IMR-90 (cell line): ENCODE measurements at regions not wholly inside any gene's neighbourhood (a gene's known extent, or its start where the extent isn't known, plus 50 kb on each side); places are given as distances from the start of the nearest gene placed in this dataset.

Source experiments
- ATAC-seq: fragments of 200-7000 bp; cut with Tn5 transposase; 2 replicates; pipeline ENCODE4 v1.9.1; 2020; ENCODE audit warnings: low read depth, mild to moderate bottlenecking, moderate library complexity
- BruUV-seq: library from RNA; stranded (reverse); fragments of 400-500 nt; replicated peaks from 2 replicates; lab custom pipeline; 2021; lab: Mats Ljungman, UMichigan
- CTCF ChIA-PET: fragments of 300-600 bp; formaldehyde crosslinking; extraction: SDS; loops from one replicate; lab custom pipeline; 2021; ENCODE audit warnings: antibody characterized with exemption; lab: Yijun Ruan, JAX
- POLR2A ChIA-PET: fragments of 300-600 bp; sonication (Branson Sonifier 250); formaldehyde crosslinking; loops from one replicate; lab custom pipeline; 2022; ENCODE audit warnings: antibody characterized with exemption; ENCODE audit not compliant: unreplicated experiment; lab: Charles Lee
- DNase-seq: peaks from one replicate; pipeline ENCODE4 v3.0.0; 2013
- H2AFZ ChIP-seq: replicated peaks from 2 replicates; pipeline ENCODE3; 2013; ENCODE audit warnings: low read length, mild to moderate bottlenecking; ENCODE audit not compliant: poor library complexity
- H2AK5ac ChIP-seq: 2 replicates; pipeline ENCODE4 v1.6.1; 2013; ENCODE audit warnings: low read depth, low read length, inconsistent platforms
- H2AK9ac ChIP-seq: replicated peaks from 2 replicates; pipeline ENCODE3; 2013; ENCODE audit warnings: mild to moderate bottlenecking, low read depth, low read length, moderate library complexity; ENCODE audit not compliant: poor library complexity
- H2BK120ac ChIP-seq: 2 replicates; pipeline ENCODE4 v1.6.1; 2013; ENCODE audit warnings: low read depth, low read length, inconsistent platforms
- H2BK15ac ChIP-seq: 3 replicates; pipeline ENCODE4 v1.6.1; 2013; ENCODE audit warnings: low read depth, low read length, inconsistent platforms
- H2BK20ac ChIP-seq: 2 replicates; pipeline ENCODE4 v1.6.1; 2013; ENCODE audit warnings: low read depth, mild to moderate bottlenecking, inconsistent platforms, low read length, moderate library complexity
- H2BK5ac ChIP-seq: 2 replicates; pipeline ENCODE4 v1.6.1; 2013; ENCODE audit warnings: mild to moderate bottlenecking, low read depth, low read length, inconsistent platforms; ENCODE audit not compliant: poor library complexity, severe bottlenecking
- H3K14ac ChIP-seq: replicated peaks from 2 replicates; pipeline ENCODE4 v1.6.1; 2013; ENCODE audit warnings: low read depth, low read length, inconsistent platforms
- H3K18ac ChIP-seq: 2 replicates; pipeline ENCODE4 v1.6.1; 2013; ENCODE audit warnings: low read depth, low read length, control low read depth
- H3K23ac ChIP-seq: 2 replicates; pipeline ENCODE4 v1.6.1; 2013; ENCODE audit warnings: low read depth, low read length, inconsistent platforms
- H3K27ac ChIP-seq: 2 replicates; pipeline ENCODE4 v1.5.1; 2013; ENCODE audit warnings: mild to moderate bottlenecking, control low read depth, low read length; ENCODE audit not compliant: insufficient read depth
- H3K27me3 ChIP-seq: 2 replicates; pipeline ENCODE4 v1.6.1; 2013; ENCODE audit warnings: low read length; ENCODE audit not compliant: control insufficient read depth, insufficient read depth
- H3K36me3 ChIP-seq: 2 replicates; pipeline ENCODE4 v1.6.1; 2013; ENCODE audit warnings: low read length, mixed read lengths; ENCODE audit not compliant: control insufficient read depth, insufficient read depth
- H3K4ac ChIP-seq: 2 replicates; pipeline ENCODE4 v1.6.1; 2013; ENCODE audit warnings: low read depth, low read length, inconsistent platforms
- H3K4me1 ChIP-seq: 2 replicates; pipeline ENCODE4 v1.6.1; 2013; ENCODE audit warnings: low read length, mixed read lengths; ENCODE audit not compliant: control insufficient read depth, insufficient read depth
- H3K4me2 ChIP-seq: 2 replicates; pipeline ENCODE4 v1.6.1; 2013; ENCODE audit warnings: low read depth, mild to moderate bottlenecking, control low read depth, low read length, moderate library complexity
- H3K4me3 ChIP-seq: 2 replicates; pipeline ENCODE4 v1.5.1; 2013; ENCODE audit warnings: low read depth, mild to moderate bottlenecking, control low read depth, low read length, moderate library complexity; ENCODE audit not compliant: insufficient read depth
- H3K56ac ChIP-seq: 2 replicates; pipeline ENCODE4 v1.6.1; 2013; ENCODE audit warnings: low read length, inconsistent platforms; ENCODE audit not compliant: insufficient read depth; ENCODE audit errors: extremely low read depth
- H3K79me1 ChIP-seq, 2 experiments: 2 replicates each; pipeline ENCODE4 v1.6.1; 2013; ENCODE audit warnings: low read length in 2 of 2, inconsistent platforms in 1 of 2, low read depth in 1 of 2
- H3K9ac ChIP-seq: 2 replicates; pipeline ENCODE4 v1.6.1; 2013; ENCODE audit warnings: low read depth, low read length, control low read depth
- H3K9me1 ChIP-seq: 2 replicates; pipeline ENCODE4 v1.6.1; 2013; ENCODE audit warnings: low read length, inconsistent platforms; ENCODE audit not compliant: insufficient read depth
- H3K9me3 ChIP-seq: 2 replicates; pipeline ENCODE4 v1.6.1; 2013; ENCODE audit warnings: low read length; ENCODE audit not compliant: control insufficient read depth, insufficient read depth
- H4K20me1 ChIP-seq: 2 replicates; pipeline ENCODE4 v1.6.1; 2013; ENCODE audit warnings: low read length, inconsistent platforms; ENCODE audit not compliant: insufficient read depth
- H4K5ac ChIP-seq: 2 replicates; pipeline ENCODE4 v1.6.1; 2013; ENCODE audit warnings: mild to moderate bottlenecking, low read depth, low read length, control low read depth
- H4K8ac ChIP-seq, 2 experiments: 2 replicates each; pipeline ENCODE4 v1.6.1; 2013; ENCODE audit warnings: low read depth in 2 of 2, low read length in 2 of 2, control low read depth in 1 of 2, inconsistent platforms in 1 of 2
- H4K91ac ChIP-seq: 2 replicates; pipeline ENCODE4 v1.6.1; 2013; ENCODE audit warnings: low read depth, low read length, inconsistent platforms; ENCODE audit not compliant: insufficient read depth
- BHLHE40 ChIP-seq: fragments of 150-350 bp; IDR thresholded peaks from 2 replicates; pipeline ENCODE4 v1.6.1; 2016; ENCODE audit warnings: mild to moderate bottlenecking, low read depth, low read length
- CEBPB ChIP-seq: IDR thresholded peaks from 2 replicates; pipeline ENCODE4 v1.6.1; 2012; ENCODE audit warnings: low read depth, low read length, improper control_type of control experiment
- CHD1 ChIP-seq: IDR thresholded peaks from 2 replicates; pipeline ENCODE4 v1.6.1; 2012; ENCODE audit warnings: low read depth, low read length, improper control_type of control experiment
- CTCF ChIP-seq: conservative IDR thresholded peaks from 2 replicates; pipeline ENCODE4 v1.5.1; 2012; ENCODE audit warnings: mild to moderate bottlenecking, low read depth, low read length, improper control_type of control experiment
- ELK1 ChIP-seq: fragments of 150-350 bp; IDR thresholded peaks from 2 replicates; pipeline ENCODE4 v1.6.1; 2016; ENCODE audit warnings: low read depth, mild to moderate bottlenecking, low read length, moderate library complexity, borderline replicate concordance
- MAZ ChIP-seq: IDR thresholded peaks from 2 replicates; pipeline ENCODE4 v1.6.1; 2012; ENCODE audit warnings: low read depth, mild to moderate bottlenecking, low read length, improper control_type of control experiment, moderate library complexity, borderline replicate concordance
- MXI1 ChIP-seq: IDR thresholded peaks from 2 replicates; pipeline ENCODE4 v1.6.1; 2012; ENCODE audit warnings: low read depth, mild to moderate bottlenecking, low read length, moderate library complexity, borderline replicate concordance
- NFE2L2 ChIP-seq: fragments of 150-350 bp; IDR thresholded peaks from 2 replicates; pipeline ENCODE4 v1.6.1; 2016; ENCODE audit warnings: low read depth, mild to moderate bottlenecking, low read length
- POLR2A ChIP-seq: IDR thresholded peaks from 2 replicates; pipeline ENCODE4 v1.6.1; 2012; ENCODE audit warnings: mild to moderate bottlenecking, low read depth, low read length
- RAD21 ChIP-seq: IDR thresholded peaks from 2 replicates; pipeline ENCODE4 v1.6.1; 2012; ENCODE audit warnings: low read length, improper control_type of control experiment
- RFX5 ChIP-seq: IDR thresholded peaks from 2 replicates; pipeline ENCODE4 v1.8.0; 2012; ENCODE audit warnings: low read depth, mild to moderate bottlenecking, low read length, moderate library complexity
- SMC3 ChIP-seq: fragments of 150-350 bp; IDR thresholded peaks from 2 replicates; pipeline ENCODE4 v1.6.1; 2016; ENCODE audit warnings: low read depth, mild to moderate bottlenecking, antibody characterized with exemption, low read length, moderate library complexity
- WGBS, 2 experiments: methylation state at CpG; one replicate each; pipeline versions ENCODE4 v1.1.5 to v1.1.7; 2013; ENCODE audit warnings: missing lambda C conversion rate in 2 of 2; ENCODE audit not compliant: insufficient read length in 1 of 2; ENCODE audit errors: extremely low coverage in 2 of 2; 5-methylcytosine and 5-hydroxymethylcytosine counted together
- dilution Hi-C: fragments of 300-500 bp; cut with HindIII; formaldehyde crosslinking; loops from one replicate; pipeline ENCODE4 v1.14.3; 2018; ENCODE audit warnings: low sequenced_read_pairs; ENCODE audit not compliant: unreplicated experiment
- in situ Hi-C: fragments of 300-500 bp; cut with MboI; formaldehyde crosslinking; loops from 3 replicates; pipeline ENCODE4 v1.14.3; 2019; ENCODE audit warnings: low sequenced_read_pairs, inconsistent platforms, mixed read lengths
- intact Hi-C: fragments of 100-400 bp; cut with micrococcal nuclease; formaldehyde crosslinking; loops from 2 replicates; pipeline ENCODE4 v1.10.0; 2022
- TF ChIP-seq, protein P1 (sequence below): fragments of 150-350 bp; IDR thresholded peaks from 2 replicates; pipeline ENCODE4 v1.6.1; 2017; ENCODE audit warnings: mild to moderate bottlenecking, antibody characterized with exemption, low read length, low read depth

GRCh38 chrX:13464599-13465275 is 104.7 kb upstream of the EGFL6 start:
- POLR2A ChIA-PET: no interaction called here
- peak overlapping the region; percentile 89 for H2BK5ac ChIP-seq
- H3K14ac ChIP-seq: peak overlapping the region; percentile 61; the same call in 1 of the 2 replicates
- H4K91ac ChIP-seq: 0 out of 2 replicates have a peak overlapping the region, but pooled peaks have one; percentile 16
- no peaks in the 10 kb centered on the region for H4K20me1 ChIP-seq
- peak; percentile 54 for DNase-seq
- H3K4me1 ChIP-seq: peaks cover 3% of the 10 kb centered on the region; the same call in 1 of the 2 replicates
- no peaks in the 10 kb centered on the region for H3K27me3 ChIP-seq
- TF ChIP-seq POLR2A: no peak
- TF ChIP-seq NFE2L2: no peak
- no peak for TF ChIP-seq MXI1
- TF ChIP-seq SMC3: no peak
- TF ChIP-seq BHLHE40: no peak
- no peak for TF ChIP-seq CTCF
- no peak for TF ChIP-seq CEBPB
- no peak for TF ChIP-seq RAD21
- no peak for TF ChIP-seq MAZ
- TF ChIP-seq, protein P1, sequence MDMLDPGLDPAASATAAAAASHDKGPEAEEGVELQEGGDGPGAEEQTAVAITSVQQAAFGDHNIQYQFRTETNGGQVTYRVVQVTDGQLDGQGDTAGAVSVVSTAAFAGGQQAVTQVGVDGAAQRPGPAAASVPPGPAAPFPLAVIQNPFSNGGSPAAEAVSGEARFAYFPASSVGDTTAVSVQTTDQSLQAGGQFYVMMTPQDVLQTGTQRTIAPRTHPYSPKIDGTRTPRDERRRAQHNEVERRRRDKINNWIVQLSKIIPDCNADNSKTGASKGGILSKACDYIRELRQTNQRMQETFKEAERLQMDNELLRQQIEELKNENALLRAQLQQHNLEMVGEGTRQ: no peak
- TF ChIP-seq ELK1: no peak
- TF ChIP-seq RFX5: no peak
- no peak for TF ChIP-seq CHD1
- H3K4me3 ChIP-seq: no peak overlapping the region
- H3K56ac ChIP-seq: no peak overlapping the region; the same call in 1 of the 2 replicates
- H3K9ac ChIP-seq: no peak overlapping the region
- H3K9me3 ChIP-seq: peaks cover 3% of the 10 kb centered on the region
- dilution Hi-C loops (no loop called here), in situ Hi-C loops (no loop called here), intact Hi-C loops (no loop called here)
- no peak overlapping the region for H3K4me2 ChIP-seq
- H3K9me1 ChIP-seq: no peaks in the 10 kb centered on the region
- peak overlapping the region; percentile 98 for H3K27ac ChIP-seq
- H3K79me1 ChIP-seq: no peaks in the 10 kb centered on the region
- no peak overlapping the region for H2AFZ ChIP-seq
- peak overlapping the region; percentile 84 for H3K4ac ChIP-seq
- H4K8ac ChIP-seq: peak overlapping the region; percentile 59 to 83
- peak overlapping the region; percentile 41; the same call in 1 of the 2 replicates for H2AK5ac ChIP-seq
- peak overlapping the region; percentile 66 for H3K18ac ChIP-seq
- CTCF ChIA-PET: interaction anchor here (1.5 kb wide), 1 partner anchor 518 kb away, joined by 3 read pairs; no protein-coding TSS in a partner anchor
- no peak overlapping the region for H2AK9ac ChIP-seq
- H2BK15ac ChIP-seq: peak overlapping the region; percentile 29; the same call in 1 of the 3 replicates
- H2BK120ac ChIP-seq: peak overlapping the region; percentile 89
- no CpG with 5 or more reads among the region's 1 CpG for WGBS, 2 experiments
- H2BK20ac ChIP-seq: peak overlapping the region; percentile 10; the same call in 1 of the 2 replicates
- H3K36me3 ChIP-seq: no peaks in the 10 kb centered on the region
- no TSS peak for BruUV-seq
- ATAC-seq: no peak
- peak overlapping the region; percentile 34 for H4K5ac ChIP-seq
- H3K23ac ChIP-seq: peak overlapping the region; percentile 15; the same call in 1 of the 2 replicates
